IMR-90 (cell line): ENCODE measurements at regions not wholly inside any gene's neighbourhood (a gene's known extent, or its start where the extent isn't known, plus 50 kb on each side); places are given as distances from the start of the nearest gene placed in this dataset.

Experiments
- ATAC-seq: fragments of 200-7000 bp; cut with Tn5 transposase; 2 replicates; pipeline ENCODE4 v1.9.1; 2020; ENCODE audit warnings: low read depth, mild to moderate bottlenecking, moderate library complexity
- BruUV-seq: library from RNA; stranded (reverse); fragments of 400-500 nt; replicated peaks from 2 replicates; lab custom pipeline; 2021; lab: Mats Ljungman, UMichigan
- CTCF ChIA-PET: fragments of 300-600 bp; formaldehyde crosslinking; extraction: SDS; loops from one replicate; lab custom pipeline; 2021; ENCODE audit warnings: antibody characterized with exemption; lab: Yijun Ruan, JAX
- POLR2A ChIA-PET: fragments of 300-600 bp; sonication (Branson Sonifier 250); formaldehyde crosslinking; loops from one replicate; lab custom pipeline; 2022; ENCODE audit warnings: antibody characterized with exemption; ENCODE audit not compliant: unreplicated experiment; lab: Charles Lee
- DNase-seq: peaks from one replicate; pipeline ENCODE4 v3.0.0; 2013
- H2AFZ ChIP-seq: replicated peaks from 2 replicates; pipeline ENCODE3; 2013; ENCODE audit warnings: low read length, mild to moderate bottlenecking; ENCODE audit not compliant: poor library complexity
- H2AK5ac ChIP-seq: 2 replicates; pipeline ENCODE4 v1.6.1; 2013; ENCODE audit warnings: low read depth, low read length, inconsistent platforms
- H2AK9ac ChIP-seq: replicated peaks from 2 replicates; pipeline ENCODE3; 2013; ENCODE audit warnings: mild to moderate bottlenecking, low read depth, low read length, moderate library complexity; ENCODE audit not compliant: poor library complexity
- H2BK120ac ChIP-seq: 2 replicates; pipeline ENCODE4 v1.6.1; 2013; ENCODE audit warnings: low read depth, low read length, inconsistent platforms
- H2BK15ac ChIP-seq: 3 replicates; pipeline ENCODE4 v1.6.1; 2013; ENCODE audit warnings: low read depth, low read length, inconsistent platforms
- H2BK20ac ChIP-seq: 2 replicates; pipeline ENCODE4 v1.6.1; 2013; ENCODE audit warnings: low read depth, mild to moderate bottlenecking, inconsistent platforms, low read length, moderate library complexity
- H2BK5ac ChIP-seq: 2 replicates; pipeline ENCODE4 v1.6.1; 2013; ENCODE audit warnings: mild to moderate bottlenecking, low read depth, low read length, inconsistent platforms; ENCODE audit not compliant: poor library complexity, severe bottlenecking
- H3K14ac ChIP-seq: replicated peaks from 2 replicates; pipeline ENCODE4 v1.6.1; 2013; ENCODE audit warnings: low read depth, low read length, inconsistent platforms
- H3K18ac ChIP-seq: 2 replicates; pipeline ENCODE4 v1.6.1; 2013; ENCODE audit warnings: low read depth, low read length, control low read depth
- H3K23ac ChIP-seq: 2 replicates; pipeline ENCODE4 v1.6.1; 2013; ENCODE audit warnings: low read depth, low read length, inconsistent platforms
- H3K27ac ChIP-seq: 2 replicates; pipeline ENCODE4 v1.5.1; 2013; ENCODE audit warnings: mild to moderate bottlenecking, control low read depth, low read length; ENCODE audit not compliant: insufficient read depth
- H3K27me3 ChIP-seq: 2 replicates; pipeline ENCODE4 v1.6.1; 2013; ENCODE audit warnings: low read length; ENCODE audit not compliant: control insufficient read depth, insufficient read depth
- H3K36me3 ChIP-seq: 2 replicates; pipeline ENCODE4 v1.6.1; 2013; ENCODE audit warnings: low read length, mixed read lengths; ENCODE audit not compliant: control insufficient read depth, insufficient read depth
- H3K4ac ChIP-seq: 2 replicates; pipeline ENCODE4 v1.6.1; 2013; ENCODE audit warnings: low read depth, low read length, inconsistent platforms
- H3K4me1 ChIP-seq: 2 replicates; pipeline ENCODE4 v1.6.1; 2013; ENCODE audit warnings: low read length, mixed read lengths; ENCODE audit not compliant: control insufficient read depth, insufficient read depth
- H3K4me2 ChIP-seq: 2 replicates; pipeline ENCODE4 v1.6.1; 2013; ENCODE audit warnings: low read depth, mild to moderate bottlenecking, control low read depth, low read length, moderate library complexity
- H3K4me3 ChIP-seq: 2 replicates; pipeline ENCODE4 v1.5.1; 2013; ENCODE audit warnings: low read depth, mild to moderate bottlenecking, control low read depth, low read length, moderate library complexity; ENCODE audit not compliant: insufficient read depth
- H3K56ac ChIP-seq: 2 replicates; pipeline ENCODE4 v1.6.1; 2013; ENCODE audit warnings: low read length, inconsistent platforms; ENCODE audit not compliant: insufficient read depth; ENCODE audit errors: extremely low read depth
- H3K79me1 ChIP-seq, 2 experiments: 2 replicates each; pipeline ENCODE4 v1.6.1; 2013; ENCODE audit warnings: low read length in 2 of 2, inconsistent platforms in 1 of 2, low read depth in 1 of 2
- H3K9ac ChIP-seq: 2 replicates; pipeline ENCODE4 v1.6.1; 2013; ENCODE audit warnings: low read depth, low read length, control low read depth
- H3K9me1 ChIP-seq: 2 replicates; pipeline ENCODE4 v1.6.1; 2013; ENCODE audit warnings: low read length, inconsistent platforms; ENCODE audit not compliant: insufficient read depth
- H3K9me3 ChIP-seq: 2 replicates; pipeline ENCODE4 v1.6.1; 2013; ENCODE audit warnings: low read length; ENCODE audit not compliant: control insufficient read depth, insufficient read depth
- H4K20me1 ChIP-seq: 2 replicates; pipeline ENCODE4 v1.6.1; 2013; ENCODE audit warnings: low read length, inconsistent platforms; ENCODE audit not compliant: insufficient read depth
- H4K5ac ChIP-seq: 2 replicates; pipeline ENCODE4 v1.6.1; 2013; ENCODE audit warnings: mild to moderate bottlenecking, low read depth, low read length, control low read depth
- H4K8ac ChIP-seq, 2 experiments: 2 replicates each; pipeline ENCODE4 v1.6.1; 2013; ENCODE audit warnings: low read depth in 2 of 2, low read length in 2 of 2, control low read depth in 1 of 2, inconsistent platforms in 1 of 2
- H4K91ac ChIP-seq: 2 replicates; pipeline ENCODE4 v1.6.1; 2013; ENCODE audit warnings: low read depth, low read length, inconsistent platforms; ENCODE audit not compliant: insufficient read depth
- BHLHE40 ChIP-seq: fragments of 150-350 bp; IDR thresholded peaks from 2 replicates; pipeline ENCODE4 v1.6.1; 2016; ENCODE audit warnings: mild to moderate bottlenecking, low read depth, low read length
- CEBPB ChIP-seq: IDR thresholded peaks from 2 replicates; pipeline ENCODE4 v1.6.1; 2012; ENCODE audit warnings: low read depth, low read length, improper control_type of control experiment
- CHD1 ChIP-seq: IDR thresholded peaks from 2 replicates; pipeline ENCODE4 v1.6.1; 2012; ENCODE audit warnings: low read depth, low read length, improper control_type of control experiment
- CTCF ChIP-seq: conservative IDR thresholded peaks from 2 replicates; pipeline ENCODE4 v1.5.1; 2012; ENCODE audit warnings: mild to moderate bottlenecking, low read depth, low read length, improper control_type of control experiment
- FOS ChIP-seq: fragments of 150-350 bp; IDR thresholded peaks from 2 replicates; pipeline ENCODE4 v1.6.1; 2016; ENCODE audit warnings: low read depth, low read length
- MAFK ChIP-seq: IDR thresholded peaks from 2 replicates; pipeline ENCODE4 v1.6.1; 2012; ENCODE audit warnings: low read depth, low read length, improper control_type of control experiment
- MAZ ChIP-seq: IDR thresholded peaks from 2 replicates; pipeline ENCODE4 v1.6.1; 2012; ENCODE audit warnings: low read depth, mild to moderate bottlenecking, low read length, improper control_type of control experiment, moderate library complexity, borderline replicate concordance
- MXI1 ChIP-seq: IDR thresholded peaks from 2 replicates; pipeline ENCODE4 v1.6.1; 2012; ENCODE audit warnings: low read depth, mild to moderate bottlenecking, low read length, moderate library complexity, borderline replicate concordance
- NFE2L2 ChIP-seq: fragments of 150-350 bp; IDR thresholded peaks from 2 replicates; pipeline ENCODE4 v1.6.1; 2016; ENCODE audit warnings: low read depth, mild to moderate bottlenecking, low read length
- POLR2A ChIP-seq: IDR thresholded peaks from 2 replicates; pipeline ENCODE4 v1.6.1; 2012; ENCODE audit warnings: mild to moderate bottlenecking, low read depth, low read length
- RAD21 ChIP-seq: IDR thresholded peaks from 2 replicates; pipeline ENCODE4 v1.6.1; 2012; ENCODE audit warnings: low read length, improper control_type of control experiment
- RCOR1 ChIP-seq: IDR thresholded peaks from 2 replicates; pipeline ENCODE4 v1.6.1; 2012; ENCODE audit warnings: mild to moderate bottlenecking, low read length, improper control_type of control experiment; ENCODE audit not compliant: insufficient replicate concordance
- RFX5 ChIP-seq: IDR thresholded peaks from 2 replicates; pipeline ENCODE4 v1.8.0; 2012; ENCODE audit warnings: low read depth, mild to moderate bottlenecking, low read length, moderate library complexity
- SMC3 ChIP-seq: fragments of 150-350 bp; IDR thresholded peaks from 2 replicates; pipeline ENCODE4 v1.6.1; 2016; ENCODE audit warnings: low read depth, mild to moderate bottlenecking, antibody characterized with exemption, low read length, moderate library complexity
- WGBS, 2 experiments: methylation state at CpG; one replicate each; pipeline versions ENCODE4 v1.1.5 to v1.1.7; 2013; ENCODE audit warnings: missing lambda C conversion rate in 2 of 2; ENCODE audit not compliant: insufficient read length in 1 of 2; ENCODE audit errors: extremely low coverage in 2 of 2; 5-methylcytosine and 5-hydroxymethylcytosine counted together
- dilution Hi-C: fragments of 300-500 bp; cut with HindIII; formaldehyde crosslinking; loops from one replicate; pipeline ENCODE4 v1.14.3; 2018; ENCODE audit warnings: low sequenced_read_pairs; ENCODE audit not compliant: unreplicated experiment
- in situ Hi-C: fragments of 300-500 bp; cut with MboI; formaldehyde crosslinking; loops from 3 replicates; pipeline ENCODE4 v1.14.3; 2019; ENCODE audit warnings: low sequenced_read_pairs, inconsistent platforms, mixed read lengths
- intact Hi-C: fragments of 100-400 bp; cut with micrococcal nuclease; formaldehyde crosslinking; loops from 2 replicates; pipeline ENCODE4 v1.10.0; 2022
- TF ChIP-seq, protein P1 (sequence below): fragments of 150-350 bp; IDR thresholded peaks from 2 replicates; pipeline ENCODE4 v1.6.1; 2016; ENCODE audit warnings: low read depth, mild to moderate bottlenecking, low read length, moderate library complexity, borderline replicate concordance
- TF ChIP-seq, protein P2 (sequence below): fragments of 150-350 bp; IDR thresholded peaks from 2 replicates; pipeline ENCODE4 v1.6.1; 2017; ENCODE audit warnings: mild to moderate bottlenecking, antibody characterized with exemption, low read length, low read depth

- H3K27ac ChIP-seq, result no peak overlapping the region
- H3K27me3 ChIP-seq, result no peaks in the 10 kb centered on the region
- no peak overlapping the region for H3K4me3 ChIP-seq
- peak; percentile 40 for DNase-seq
- no peak overlapping the region for H4K8ac ChIP-seq
- H4K5ac ChIP-seq, result no peak overlapping the region
- no peak overlapping the region for H3K23ac ChIP-seq
- H3K18ac ChIP-seq, result no peak overlapping the region
- H3K9me3 ChIP-seq, result no peaks in the 10 kb centered on the region
- in situ Hi-C loops (no loop called here), intact Hi-C loops (no loop called here), dilution Hi-C loops (no loop called here)
- H3K36me3 ChIP-seq, result no peaks in the 10 kb centered on the region
- no peak overlapping the region for H2BK5ac ChIP-seq
- no peak overlapping the region for H2BK15ac ChIP-seq
- no CpG with 5 or more reads among the region's 5 CpGs for WGBS, 2 experiments
- ATAC-seq, result no peak
- no peak overlapping the region for H2AFZ ChIP-seq
- no peak overlapping the region for H3K14ac ChIP-seq
- no peak overlapping the region for H3K56ac ChIP-seq
- no peak overlapping the region for H3K4me2 ChIP-seq
- CTCF ChIA-PET, result no interaction called here
- no peaks in the 10 kb centered on the region for H4K20me1 ChIP-seq
- no peak overlapping the region for H2AK5ac ChIP-seq
- no peaks in the 10 kb centered on the region for H3K4me1 ChIP-seq
- no TSS peak for BruUV-seq
- H2AK9ac ChIP-seq, result no peak overlapping the region
- H3K79me1 ChIP-seq, result no peaks in the 10 kb centered on the region
- no peak overlapping the region for H3K9ac ChIP-seq
- TF ChIP-seq, protein P1, sequence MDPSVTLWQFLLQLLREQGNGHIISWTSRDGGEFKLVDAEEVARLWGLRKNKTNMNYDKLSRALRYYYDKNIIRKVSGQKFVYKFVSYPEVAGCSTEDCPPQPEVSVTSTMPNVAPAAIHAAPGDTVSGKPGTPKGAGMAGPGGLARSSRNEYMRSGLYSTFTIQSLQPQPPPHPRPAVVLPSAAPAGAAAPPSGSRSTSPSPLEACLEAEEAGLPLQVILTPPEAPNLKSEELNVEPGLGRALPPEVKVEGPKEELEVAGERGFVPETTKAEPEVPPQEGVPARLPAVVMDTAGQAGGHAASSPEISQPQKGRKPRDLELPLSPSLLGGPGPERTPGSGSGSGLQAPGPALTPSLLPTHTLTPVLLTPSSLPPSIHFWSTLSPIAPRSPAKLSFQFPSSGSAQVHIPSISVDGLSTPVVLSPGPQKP, result no peak
- TF ChIP-seq NFE2L2, result no peak
- TF ChIP-seq FOS, result no peak
- TF ChIP-seq MAFK, result no peak
- no peak for TF ChIP-seq RFX5
- TF ChIP-seq RAD21, result no peak
- TF ChIP-seq CHD1, result no peak
- TF ChIP-seq RCOR1, result no peak
- no peak for TF ChIP-seq SMC3
- TF ChIP-seq MAZ, result no peak
- TF ChIP-seq POLR2A, result no peak
- no peak for TF ChIP-seq BHLHE40
- no peak for TF ChIP-seq CEBPB
- TF ChIP-seq, protein P2, sequence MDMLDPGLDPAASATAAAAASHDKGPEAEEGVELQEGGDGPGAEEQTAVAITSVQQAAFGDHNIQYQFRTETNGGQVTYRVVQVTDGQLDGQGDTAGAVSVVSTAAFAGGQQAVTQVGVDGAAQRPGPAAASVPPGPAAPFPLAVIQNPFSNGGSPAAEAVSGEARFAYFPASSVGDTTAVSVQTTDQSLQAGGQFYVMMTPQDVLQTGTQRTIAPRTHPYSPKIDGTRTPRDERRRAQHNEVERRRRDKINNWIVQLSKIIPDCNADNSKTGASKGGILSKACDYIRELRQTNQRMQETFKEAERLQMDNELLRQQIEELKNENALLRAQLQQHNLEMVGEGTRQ, result no peak
- no peak for TF ChIP-seq CTCF
- no peak for TF ChIP-seq MXI1
- no peak overlapping the region for H2BK120ac ChIP-seq
- no peak overlapping the region for H3K4ac ChIP-seq
- POLR2A ChIA-PET, result no interaction called here
- H4K91ac ChIP-seq, result no peak overlapping the region
- H3K9me1 ChIP-seq, result no peaks in the 10 kb centered on the region
- H2BK20ac ChIP-seq, result no peak overlapping the region
These were observed 130.1 kb downstream of the EDEM1 start for GRCh38 chr3:5317557-5317956.
